H1 (cell line): ENCODE measurements at regions not wholly inside any gene's neighbourhood (a gene's known extent, or its start where the extent isn't known, plus 50 kb on each side); places are given as distances from the start of the nearest gene placed in this dataset.

Experiments used
- TAF7 ChIP-seq: optimal IDR thresholded peaks from 2 replicates; pipeline ENCODE3; 2011; ENCODE audit warnings: low read depth, mild to moderate bottlenecking, inconsistent platforms, low read length, moderate library complexity, borderline replicate concordance
- TF ChIP-seq, protein P1 (sequence below): fragments of 300-600 bp; sonication (generic); IDR thresholded peaks from 2 replicates; pipeline ENCODE4 v1.7.1; 2012; ENCODE audit warnings: low read length, moderate library complexity, mild to moderate bottlenecking, inconsistent platforms; ENCODE audit not compliant: insufficient replicate concordance

DNA sequence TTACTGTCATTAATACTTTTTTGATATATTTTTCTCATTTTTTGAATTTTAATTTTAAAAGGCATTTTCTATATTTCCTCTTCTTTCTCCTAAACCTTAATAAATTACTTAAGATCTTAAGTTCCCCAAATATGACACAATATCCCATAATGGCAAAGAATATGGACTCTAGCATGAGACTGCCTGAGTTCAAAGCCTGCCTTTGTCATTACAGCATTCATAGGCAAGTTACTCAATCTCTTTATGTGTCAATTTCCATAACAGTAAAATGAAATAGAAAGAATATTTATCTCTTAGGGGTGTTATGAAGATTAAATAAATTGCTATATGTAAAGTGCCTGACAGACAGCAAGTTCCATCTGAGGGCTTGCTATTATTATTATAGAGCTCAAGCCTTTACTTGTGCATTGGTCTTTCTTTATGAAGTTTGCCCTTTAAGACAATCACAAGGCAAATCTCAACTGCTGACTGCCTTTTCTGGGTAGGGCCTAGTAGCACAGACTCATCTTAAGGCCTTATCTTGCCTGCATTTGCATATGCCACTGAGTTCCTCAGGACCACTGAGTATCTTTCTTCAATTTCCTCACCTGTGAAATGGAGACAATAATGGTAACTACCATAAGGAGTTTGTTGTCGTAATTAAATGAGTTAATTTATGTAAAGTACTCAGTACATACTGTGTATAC is 231.0 kb downstream of the NRIP1 start (continued):
- TF ChIP-seq, protein P1, sequence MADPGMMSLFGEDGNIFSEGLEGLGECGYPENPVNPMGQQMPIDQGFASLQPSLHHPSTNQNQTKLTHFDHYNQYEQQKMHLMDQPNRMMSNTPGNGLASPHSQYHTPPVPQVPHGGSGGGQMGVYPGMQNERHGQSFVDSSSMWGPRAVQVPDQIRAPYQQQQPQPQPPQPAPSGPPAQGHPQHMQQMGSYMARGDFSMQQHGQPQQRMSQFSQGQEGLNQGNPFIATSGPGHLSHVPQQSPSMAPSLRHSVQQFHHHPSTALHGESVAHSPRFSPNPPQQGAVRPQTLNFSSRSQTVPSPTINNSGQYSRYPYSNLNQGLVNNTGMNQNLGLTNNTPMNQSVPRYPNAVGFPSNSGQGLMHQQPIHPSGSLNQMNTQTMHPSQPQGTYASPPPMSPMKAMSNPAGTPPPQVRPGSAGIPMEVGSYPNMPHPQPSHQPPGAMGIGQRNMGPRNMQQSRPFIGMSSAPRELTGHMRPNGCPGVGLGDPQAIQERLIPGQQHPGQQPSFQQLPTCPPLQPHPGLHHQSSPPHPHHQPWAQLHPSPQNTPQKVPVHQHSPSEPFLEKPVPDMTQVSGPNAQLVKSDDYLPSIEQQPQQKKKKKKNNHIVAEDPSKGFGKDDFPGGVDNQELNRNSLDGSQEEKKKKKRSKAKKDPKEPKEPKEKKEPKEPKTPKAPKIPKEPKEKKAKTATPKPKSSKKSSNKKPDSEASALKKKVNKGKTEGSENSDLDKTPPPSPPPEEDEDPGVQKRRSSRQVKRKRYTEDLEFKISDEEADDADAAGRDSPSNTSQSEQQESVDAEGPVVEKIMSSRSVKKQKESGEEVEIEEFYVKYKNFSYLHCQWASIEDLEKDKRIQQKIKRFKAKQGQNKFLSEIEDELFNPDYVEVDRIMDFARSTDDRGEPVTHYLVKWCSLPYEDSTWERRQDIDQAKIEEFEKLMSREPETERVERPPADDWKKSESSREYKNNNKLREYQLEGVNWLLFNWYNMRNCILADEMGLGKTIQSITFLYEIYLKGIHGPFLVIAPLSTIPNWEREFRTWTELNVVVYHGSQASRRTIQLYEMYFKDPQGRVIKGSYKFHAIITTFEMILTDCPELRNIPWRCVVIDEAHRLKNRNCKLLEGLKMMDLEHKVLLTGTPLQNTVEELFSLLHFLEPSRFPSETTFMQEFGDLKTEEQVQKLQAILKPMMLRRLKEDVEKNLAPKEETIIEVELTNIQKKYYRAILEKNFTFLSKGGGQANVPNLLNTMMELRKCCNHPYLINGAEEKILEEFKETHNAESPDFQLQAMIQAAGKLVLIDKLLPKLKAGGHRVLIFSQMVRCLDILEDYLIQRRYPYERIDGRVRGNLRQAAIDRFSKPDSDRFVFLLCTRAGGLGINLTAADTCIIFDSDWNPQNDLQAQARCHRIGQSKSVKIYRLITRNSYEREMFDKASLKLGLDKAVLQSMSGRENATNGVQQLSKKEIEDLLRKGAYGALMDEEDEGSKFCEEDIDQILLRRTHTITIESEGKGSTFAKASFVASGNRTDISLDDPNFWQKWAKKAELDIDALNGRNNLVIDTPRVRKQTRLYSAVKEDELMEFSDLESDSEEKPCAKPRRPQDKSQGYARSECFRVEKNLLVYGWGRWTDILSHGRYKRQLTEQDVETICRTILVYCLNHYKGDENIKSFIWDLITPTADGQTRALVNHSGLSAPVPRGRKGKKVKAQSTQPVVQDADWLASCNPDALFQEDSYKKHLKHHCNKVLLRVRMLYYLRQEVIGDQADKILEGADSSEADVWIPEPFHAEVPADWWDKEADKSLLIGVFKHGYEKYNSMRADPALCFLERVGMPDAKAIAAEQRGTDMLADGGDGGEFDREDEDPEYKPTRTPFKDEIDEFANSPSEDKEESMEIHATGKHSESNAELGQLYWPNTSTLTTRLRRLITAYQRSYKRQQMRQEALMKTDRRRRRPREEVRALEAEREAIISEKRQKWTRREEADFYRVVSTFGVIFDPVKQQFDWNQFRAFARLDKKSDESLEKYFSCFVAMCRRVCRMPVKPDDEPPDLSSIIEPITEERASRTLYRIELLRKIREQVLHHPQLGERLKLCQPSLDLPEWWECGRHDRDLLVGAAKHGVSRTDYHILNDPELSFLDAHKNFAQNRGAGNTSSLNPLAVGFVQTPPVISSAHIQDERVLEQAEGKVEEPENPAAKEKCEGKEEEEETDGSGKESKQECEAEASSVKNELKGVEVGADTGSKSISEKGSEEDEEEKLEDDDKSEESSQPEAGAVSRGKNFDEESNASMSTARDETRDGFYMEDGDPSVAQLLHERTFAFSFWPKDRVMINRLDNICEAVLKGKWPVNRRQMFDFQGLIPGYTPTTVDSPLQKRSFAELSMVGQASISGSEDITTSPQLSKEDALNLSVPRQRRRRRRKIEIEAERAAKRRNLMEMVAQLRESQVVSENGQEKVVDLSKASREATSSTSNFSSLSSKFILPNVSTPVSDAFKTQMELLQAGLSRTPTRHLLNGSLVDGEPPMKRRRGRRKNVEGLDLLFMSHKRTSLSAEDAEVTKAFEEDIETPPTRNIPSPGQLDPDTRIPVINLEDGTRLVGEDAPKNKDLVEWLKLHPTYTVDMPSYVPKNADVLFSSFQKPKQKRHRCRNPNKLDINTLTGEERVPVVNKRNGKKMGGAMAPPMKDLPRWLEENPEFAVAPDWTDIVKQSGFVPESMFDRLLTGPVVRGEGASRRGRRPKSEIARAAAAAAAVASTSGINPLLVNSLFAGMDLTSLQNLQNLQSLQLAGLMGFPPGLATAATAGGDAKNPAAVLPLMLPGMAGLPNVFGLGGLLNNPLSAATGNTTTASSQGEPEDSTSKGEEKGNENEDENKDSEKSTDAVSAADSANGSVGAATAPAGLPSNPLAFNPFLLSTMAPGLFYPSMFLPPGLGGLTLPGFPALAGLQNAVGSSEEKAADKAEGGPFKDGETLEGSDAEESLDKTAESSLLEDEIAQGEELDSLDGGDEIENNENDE: no peak
- TF ChIP-seq TAF7: no peak
- TF ChIP-seq, all 59 proteins: peak for 0
